DND-41 (cell line): ENCODE measurements at regions not wholly inside any gene's neighbourhood (a gene's known extent, or its start where the extent isn't known, plus 50 kb on each side); places are given as distances from the start of the nearest gene placed in this dataset.

ENCODE experiments used
- EZH2 ChIP-seq: IDR thresholded peaks from 3 replicates; pipeline ENCODE4 v1.6.1; 2012; ENCODE audit warnings: borderline replicate concordance, low read depth, mild to moderate bottlenecking, moderate library complexity, low read length, inconsistent platforms; ENCODE audit not compliant: severe bottlenecking
- TF ChIP-seq, protein P1 (sequence below): IDR thresholded peaks from 2 replicates; pipeline ENCODE4 v1.5.1; 2012; ENCODE audit warnings: borderline replicate concordance, low read length, moderate library complexity, mild to moderate bottlenecking; ENCODE audit not compliant: poor library complexity, severe bottlenecking; ENCODE audit errors: extremely low read depth

DNA sequence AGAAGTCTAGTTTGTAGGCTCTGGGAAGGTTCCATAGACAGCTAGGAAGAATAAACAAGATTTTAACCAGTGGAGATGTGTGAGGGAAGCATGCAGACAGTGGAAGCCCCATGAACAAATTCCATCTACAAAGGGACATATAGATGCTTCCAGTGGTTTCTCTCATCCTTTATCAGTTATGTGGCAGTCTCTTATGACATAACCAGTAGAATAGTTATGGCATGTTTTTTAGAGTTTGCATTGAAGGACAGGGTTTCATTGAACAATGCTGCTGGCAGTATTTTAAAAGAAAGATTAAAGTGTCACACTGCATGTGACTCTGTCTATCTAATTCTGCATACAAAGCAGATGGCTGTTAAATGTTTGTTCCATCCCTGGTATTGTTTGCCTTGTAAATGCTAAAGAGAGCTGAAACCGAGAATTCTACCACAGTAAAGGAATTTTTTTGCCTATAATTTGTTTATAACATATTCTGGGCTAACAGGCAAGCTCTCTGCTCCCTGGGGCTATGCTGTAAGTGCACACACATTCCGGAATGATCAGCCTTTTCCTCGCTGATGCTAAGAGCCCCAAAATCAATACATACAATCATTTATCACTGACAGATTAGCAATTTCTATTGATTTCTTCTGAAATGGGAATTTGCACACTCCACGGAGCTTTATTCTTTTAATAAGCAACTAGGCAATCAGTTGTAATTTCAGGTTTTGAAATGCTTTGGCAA is 76.8 kb upstream of the PELI1 start:
- TF ChIP-seq, protein P1, sequence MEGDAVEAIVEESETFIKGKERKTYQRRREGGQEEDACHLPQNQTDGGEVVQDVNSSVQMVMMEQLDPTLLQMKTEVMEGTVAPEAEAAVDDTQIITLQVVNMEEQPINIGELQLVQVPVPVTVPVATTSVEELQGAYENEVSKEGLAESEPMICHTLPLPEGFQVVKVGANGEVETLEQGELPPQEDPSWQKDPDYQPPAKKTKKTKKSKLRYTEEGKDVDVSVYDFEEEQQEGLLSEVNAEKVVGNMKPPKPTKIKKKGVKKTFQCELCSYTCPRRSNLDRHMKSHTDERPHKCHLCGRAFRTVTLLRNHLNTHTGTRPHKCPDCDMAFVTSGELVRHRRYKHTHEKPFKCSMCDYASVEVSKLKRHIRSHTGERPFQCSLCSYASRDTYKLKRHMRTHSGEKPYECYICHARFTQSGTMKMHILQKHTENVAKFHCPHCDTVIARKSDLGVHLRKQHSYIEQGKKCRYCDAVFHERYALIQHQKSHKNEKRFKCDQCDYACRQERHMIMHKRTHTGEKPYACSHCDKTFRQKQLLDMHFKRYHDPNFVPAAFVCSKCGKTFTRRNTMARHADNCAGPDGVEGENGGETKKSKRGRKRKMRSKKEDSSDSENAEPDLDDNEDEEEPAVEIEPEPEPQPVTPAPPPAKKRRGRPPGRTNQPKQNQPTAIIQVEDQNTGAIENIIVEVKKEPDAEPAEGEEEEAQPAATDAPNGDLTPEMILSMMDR, result no peak
- TF ChIP-seq EZH2, result no peak
